GDM1 (cell line): ENCODE measurements at regions not wholly inside any gene's neighbourhood (a gene's known extent, or its start where the extent isn't known, plus 50 kb on each side); places are given as distances from the start of the nearest gene placed in this dataset.
"Not testable (repeated sequence)": the region's sequence is repeated elsewhere in the genome, so short reads cannot be mapped to it uniquely, and the experiment has no call there.

Source experiments
- DNase-seq: peaks from one replicate; lab custom pipeline; 2025; lab: John Stamatoyannopoulos, UW

DNA sequence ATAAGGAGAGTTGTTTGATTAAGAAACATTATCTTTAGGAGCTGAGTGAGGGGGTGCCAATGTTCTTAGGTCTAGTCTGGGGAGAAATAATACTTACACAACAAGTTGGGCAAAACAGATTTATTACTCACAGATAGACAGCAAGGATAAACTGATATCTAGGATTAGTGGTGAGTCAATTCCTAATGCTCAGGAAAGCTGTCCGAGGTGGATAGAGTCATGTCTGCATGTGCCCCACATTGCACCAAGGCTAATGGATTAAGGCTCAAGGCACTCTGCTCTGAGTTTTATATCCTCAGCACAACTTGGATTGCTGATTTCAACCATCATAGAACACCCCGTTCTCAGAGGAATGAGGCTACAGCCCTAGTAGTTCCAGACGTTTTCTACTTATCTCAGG lies 1042.3 kb downstream of the OTOL1 start:
- no peak for DNase-seq

GRCh38 chr3:162540421-162540820 lies 1043.8 kb downstream of the OTOL1 start:
- no peak for DNase-seq

GRCh38 chr3:162541923-162542322 lies 1045.3 kb downstream of the OTOL1 start:
- DNase-seq: no peak

- DNase-seq: no peak
Observed at GRCh38 chr3:162544246-162544645, 1047.6 kb downstream of the OTOL1 start.

DNA sequence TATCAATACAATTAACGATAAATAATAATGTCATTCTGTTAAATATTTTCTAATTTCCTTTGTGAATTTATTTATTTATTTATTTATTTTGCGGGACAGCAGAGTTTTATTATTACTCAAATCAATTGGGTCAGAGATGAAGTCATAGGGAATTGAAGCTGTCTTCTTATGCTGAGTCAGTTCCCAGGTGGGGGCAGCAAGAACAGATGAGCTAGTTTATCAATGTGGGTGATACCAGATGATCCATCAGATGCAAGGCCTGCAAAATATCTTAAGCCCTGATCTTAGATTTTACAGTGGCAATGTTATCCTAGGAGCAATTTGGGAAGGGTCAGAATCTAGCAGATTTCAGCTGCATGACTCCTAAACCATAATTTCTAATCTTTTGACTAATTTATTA lies 1050.3 kb downstream of the OTOL1 start:
- DNase-seq: no peak

- DNase-seq: no peak
Observed at GRCh38 chr3:162547321-162547720, 1050.7 kb downstream of the OTOL1 start.

DNA sequence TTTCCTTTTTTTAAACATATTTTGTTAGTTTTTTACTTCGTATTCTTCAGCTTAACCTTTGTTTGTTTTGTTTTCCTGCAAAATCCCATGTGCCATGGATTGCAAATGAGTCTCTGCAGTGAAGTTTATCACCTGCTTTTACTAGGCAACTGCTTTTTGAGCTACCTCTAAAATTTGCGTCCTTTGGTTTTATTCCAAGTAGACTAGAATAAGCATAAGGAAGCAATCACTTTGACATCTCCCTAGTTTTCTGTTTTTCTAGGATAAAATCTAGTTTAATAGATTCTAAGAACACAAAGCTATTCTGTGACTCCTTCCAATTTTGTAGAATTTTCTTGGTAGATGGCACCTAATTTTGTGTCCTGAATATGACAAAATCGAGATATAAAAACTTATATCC lies 1059.2 kb downstream of the OTOL1 start:
- DNase-seq: no peak

GRCh38 chr3:162558016-162558415 lies 1061.4 kb downstream of the OTOL1 start:
- no peak for DNase-seq

GRCh38 chr3:162568706-162569105 lies 1072.1 kb downstream of the OTOL1 start:
- DNase-seq: no peak

- no peak for DNase-seq
Observed at GRCh38 chr3:162569314-162569713, 1072.7 kb downstream of the OTOL1 start.

- no peak for DNase-seq
Observed at GRCh38 chr3:162584986-162585385, 1088.4 kb downstream of the OTOL1 start.

DNA sequence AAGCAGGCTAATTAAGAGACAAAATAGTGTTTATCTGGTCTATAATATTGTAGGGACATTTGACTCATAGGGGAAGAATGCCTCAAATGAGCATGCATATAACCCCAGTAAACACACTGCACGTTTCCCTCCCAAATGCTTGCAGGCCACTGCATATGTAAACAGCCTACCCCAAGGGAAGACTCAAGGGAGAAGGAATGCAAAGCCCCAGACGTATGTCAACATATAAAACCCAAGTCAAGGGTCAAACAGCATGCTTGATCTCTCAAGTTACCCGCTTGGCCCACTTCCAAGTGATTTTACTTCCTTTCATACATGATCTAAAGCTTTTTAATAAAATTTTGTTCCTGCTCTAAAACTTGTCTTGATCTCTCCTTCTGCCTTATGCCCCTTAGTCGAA lies 1090.0 kb downstream of the OTOL1 start:
- no peak for DNase-seq

- no peak for DNase-seq
Observed at GRCh38 chr3:162597226-162597625, 1100.6 kb downstream of the OTOL1 start.

GRCh38 chr3:162598500-162598899 lies 1101.9 kb downstream of the OTOL1 start:
- DNase-seq: not testable (repeated sequence)

DNA sequence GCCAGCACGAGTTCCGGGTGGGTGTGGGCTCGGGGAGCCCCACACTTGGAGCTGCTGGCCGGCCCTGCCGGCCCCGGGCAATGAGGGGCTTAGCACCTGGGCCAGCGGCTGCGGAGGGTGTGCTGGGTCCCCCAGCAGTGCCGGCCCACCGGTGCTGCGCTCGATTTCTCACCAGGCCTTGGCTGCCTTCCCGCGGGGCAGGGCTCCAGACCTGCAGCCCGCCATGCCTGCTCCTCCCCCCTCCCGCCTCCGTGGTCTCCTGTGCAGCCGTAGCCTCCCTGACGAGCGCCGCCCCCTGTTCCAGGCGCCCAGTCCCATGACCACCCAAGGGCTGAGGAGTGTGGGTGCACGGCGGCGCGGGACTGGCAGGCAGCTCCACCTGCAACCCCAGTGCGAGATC lies 1103.1 kb downstream of the OTOL1 start:
- DNase-seq: not testable (repeated sequence)

GRCh38 chr3:162601101-162601670 lies 1104.6 kb downstream of the OTOL1 start:
- DNase-seq: no peak

- DNase-seq: no peak
Observed at GRCh38 chr3:162602619-162603018, 1106.0 kb downstream of the OTOL1 start.

- DNase-seq: no peak
Observed at GRCh38 chr3:162605651-162606204, 1109.1 kb downstream of the OTOL1 start.

GRCh38 chr3:162610261-162610660 lies 1113.7 kb downstream of the OTOL1 start:
- no peak for DNase-seq

DNA sequence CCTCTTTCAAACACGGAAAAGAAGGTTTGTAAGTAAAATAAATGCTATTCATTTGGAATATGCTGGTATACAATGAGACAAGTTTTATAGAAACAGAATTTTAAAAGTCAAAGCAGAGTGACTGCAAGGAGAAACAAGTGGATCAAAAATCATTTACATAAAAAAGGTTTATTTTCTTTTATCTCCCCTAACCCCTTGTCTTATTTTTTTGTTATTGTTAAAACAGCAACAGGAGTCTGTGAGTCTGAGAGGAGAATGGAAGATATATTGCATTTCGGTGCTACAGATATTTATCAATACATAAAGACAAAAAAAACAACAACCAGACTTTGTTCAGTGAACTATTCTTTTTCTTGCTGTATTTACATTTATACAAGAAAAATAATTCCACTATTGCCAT lies 1116.4 kb downstream of the OTOL1 start:
- no peak for DNase-seq

- DNase-seq: no peak
Observed at GRCh38 chr3:162626172-162626571, 1129.6 kb downstream of the OTOL1 start.

- DNase-seq: no peak
Observed at GRCh38 chr3:162628531-162628930, 1131.9 kb downstream of the OTOL1 start.

GRCh38 chr3:162629372-162629771 lies 1132.8 kb downstream of the OTOL1 start:
- DNase-seq: no peak

DNA sequence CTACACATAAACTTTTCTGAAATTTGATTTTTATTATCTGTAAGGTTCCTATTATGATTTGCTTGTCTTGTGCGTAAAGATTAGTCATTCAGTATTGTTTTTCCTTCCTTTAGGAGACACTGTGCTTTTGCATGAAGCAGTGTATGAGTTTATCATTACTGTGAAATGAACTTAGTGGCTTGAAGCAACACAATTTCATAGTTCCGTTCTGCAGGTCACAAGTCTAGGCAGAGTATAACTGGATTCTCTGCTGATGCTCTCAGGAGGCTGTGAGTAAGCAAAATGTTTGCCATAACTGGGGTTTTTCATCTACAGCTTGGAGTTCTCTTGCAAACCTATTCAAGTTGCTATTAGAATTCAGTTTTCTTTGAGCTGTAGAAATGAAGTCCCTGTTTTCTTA lies 1136.1 kb downstream of the OTOL1 start:
- no peak for DNase-seq
